ENCODE measurements at regions not wholly inside any gene's neighbourhood (a gene's known extent, or its start where the extent isn't known, plus 50 kb on each side); places are given as distances from the start of the nearest gene placed in this dataset.
A peak's percentile ranks its signal among the peaks of the same experiment; 100 is the strongest.

- TF ChIP-seq SRF (IDR thresholded peaks at IDR 0.05; ENCODE audit: low read depth, low read length) (no peak), GTF2F1 (IDR thresholded peaks at IDR 0.05; ENCODE audit: borderline replicate concordance, low read depth, low read length) (no peak), RXRA (IDR thresholded peaks at IDR 0.05; ENCODE audit: insufficient read depth, low read depth, low read length) (no peak), MAX (IDR thresholded peaks at IDR 0.05) (no peak), SIX5 (IDR thresholded peaks at IDR 0.05; ENCODE audit: low read depth, low read length) (no peak), TAF1 (IDR thresholded peaks at IDR 0.05; ENCODE audit: low read depth, low read length) (peak; percentile 39; the same call in 1 of the 2 replicates), RBBP5 (IDR thresholded peaks at IDR 0.05; ENCODE audit: borderline replicate concordance, low read depth, low read length) (no peak), USF2 (IDR thresholded peaks at IDR 0.05; ENCODE audit: low read length) (no peak), KDM5A (IDR thresholded peaks at IDR 0.05; ENCODE audit: low read length) (no peak), CTCF (IDR thresholded peaks at IDR 0.05; ENCODE audit: control extremely low read depth in 1 of 3, insufficient read depth in 1 of 3, low read depth in 1 of 3, low read length in 3 of 3) (peak; percentile 80 to 86 (median 84)), EP300 (IDR thresholded peaks at IDR 0.05; ENCODE audit: borderline replicate concordance in 1 of 2, low read depth in 2 of 2, low read length in 2 of 2) (no peak), CBX8 (IDR thresholded peaks at IDR 0.05; ENCODE audit: borderline replicate concordance, low read depth, low read length) (no peak), BACH1 (IDR thresholded peaks at IDR 0.05; ENCODE audit: low read length) (no peak), JUND (IDR thresholded peaks at IDR 0.05; ENCODE audit: low read length) (peak; percentile 64; the same call in 1 of the 2 replicates), NANOG (IDR thresholded peaks at IDR 0.05; ENCODE audit: insufficient read depth, low read depth, low read length, poor library complexity, severe bottlenecking) (no peak), PHF8 (conservative IDR thresholded peaks at IDR 0.05; ENCODE audit: low read depth, low read length) (0 out of 2 replicates have a peak, but pooled peaks have one; percentile 38), ASH2L (IDR thresholded peaks at IDR 0.05; ENCODE audit: low read length) (no peak)
These were observed 169.6 kb upstream of the GPR12 start (continued) for GRCh38 chr13:26929971-26930730.

All from H1 (cell line).